ENCODE measurements at regions not wholly inside any gene's neighbourhood (a gene's known extent, or its start where the extent isn't known, plus 50 kb on each side); places are given as distances from the start of the nearest gene placed in this dataset.
A peak's percentile ranks its signal among the peaks of the same experiment; 100 is the strongest.

GRCh38 chr12:126191031-126191891 is 1126.0 kb downstream of the AACS start:
- ChIA-PET POLR2A (no interaction called here), CTCF (no interaction called here)
- peaks cover under 1% of the 10 kb centered on the region for H3K9me3 Mint-ChIP-seq
- H3K36me3 Mint-ChIP-seq (ENCODE audit: low read depth): no peaks in the 10 kb centered on the region
- no peak for TF ChIP-seq CTCF (IDR thresholded peaks at IDR 0.05)
- intact Hi-C loops (cut with micrococcal nuclease): no loop called here
- no peak for ATAC-seq (ENCODE audit: low read depth)
- DNase-seq: no peak
- no peak overlapping the region for H3K27ac Mint-ChIP-seq
- peaks cover 2% of the 10 kb centered on the region for H3K27me3 Mint-ChIP-seq
- peak overlapping the region; percentile 48 for H3K4me3 Mint-ChIP-seq
- peaks cover 3% of the 10 kb centered on the region for H3K4me1 Mint-ChIP-seq

DNA sequence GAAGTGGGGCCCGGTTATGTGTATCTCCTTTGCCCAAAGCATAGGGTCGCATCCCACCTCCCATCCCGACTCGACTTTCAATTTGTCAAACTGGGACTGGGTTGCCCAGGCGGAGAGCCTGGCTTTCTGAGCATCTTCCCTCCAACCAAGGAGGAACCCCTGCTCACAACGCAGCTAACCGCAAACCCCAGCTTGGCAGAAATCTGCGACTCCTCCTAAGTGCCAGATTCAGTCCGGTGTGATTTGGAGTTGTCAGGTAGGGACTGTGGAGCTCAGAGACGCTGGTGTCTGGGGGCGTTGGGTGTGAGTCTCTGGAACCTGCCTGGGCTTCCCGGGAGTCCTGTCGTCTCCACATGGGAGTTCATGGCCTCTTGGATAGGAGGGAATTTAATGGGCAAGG is 1126.7 kb downstream of the AACS start:
- CTCF ChIA-PET: no interaction called here
- no peak overlapping the region for H3K4me3 Mint-ChIP-seq

GRCh38 chr12:126193190-126193589 is 1128.0 kb downstream of the AACS start:
- peaks cover 2% of the 10 kb centered on the region for H3K27me3 Mint-ChIP-seq
- intact Hi-C loops (cut with micrococcal nuclease): no loop called here
- no peak for TF ChIP-seq CTCF (IDR thresholded peaks at IDR 0.05)
- ChIA-PET POLR2A (no interaction called here), CTCF (no interaction called here)
- no peak overlapping the region for H3K27ac Mint-ChIP-seq
- DNase-seq (no peak), ATAC-seq (ENCODE audit: low read depth) (no peak)
- H3K4me3 Mint-ChIP-seq: no peak overlapping the region
- H3K36me3 Mint-ChIP-seq (ENCODE audit: low read depth): no peaks in the 10 kb centered on the region
- peaks cover 5% of the 10 kb centered on the region for H3K4me1 Mint-ChIP-seq
- H3K9me3 Mint-ChIP-seq: peaks cover 4% of the 10 kb centered on the region

More for the DNA sequence above, 1126.7 kb downstream of the AACS start:
- Mint-ChIP-seq H3K4me1 (peaks cover 5% of the 10 kb centered on the region), H3K27me3 (peaks cover 2% of the 10 kb centered on the region), H3K36me3 (ENCODE audit: low read depth) (no peaks in the 10 kb centered on the region), H3K9me3 (peaks cover 4% of the 10 kb centered on the region), H3K27ac (no peak overlapping the region)
- DNase-seq: no peak
- POLR2A ChIA-PET: no interaction called here
- ATAC-seq (ENCODE audit: low read depth): no peak
- no peak for TF ChIP-seq CTCF (IDR thresholded peaks at IDR 0.05)
- intact Hi-C loops (cut with micrococcal nuclease): no loop called here

GRCh38 chr12:126196263-126196662 is 1131.0 kb downstream of the AACS start:
- POLR2A ChIA-PET: no interaction called here
- intact Hi-C loops (cut with micrococcal nuclease): no loop called here
- H3K9me3 Mint-ChIP-seq: peaks cover 4% of the 10 kb centered on the region
- CTCF ChIA-PET: no interaction called here
- H3K27ac Mint-ChIP-seq: no peak overlapping the region
- no peaks in the 10 kb centered on the region for H3K36me3 Mint-ChIP-seq (ENCODE audit: low read depth)
- ATAC-seq (ENCODE audit: low read depth) (no peak), DNase-seq (no peak)
- no peak for TF ChIP-seq CTCF (IDR thresholded peaks at IDR 0.05)
- peaks cover 5% of the 10 kb centered on the region for H3K4me1 Mint-ChIP-seq
- no peaks in the 10 kb centered on the region for H3K27me3 Mint-ChIP-seq
- no peak overlapping the region for H3K4me3 Mint-ChIP-seq

- TF ChIP-seq CTCF (IDR thresholded peaks at IDR 0.05): no peak
- no peak for DNase-seq
- H3K4me1 Mint-ChIP-seq: peaks cover 5% of the 10 kb centered on the region
- intact Hi-C loops (cut with micrococcal nuclease): no loop called here
- H3K9me3 Mint-ChIP-seq: peaks cover 7% of the 10 kb centered on the region
- no peak for ATAC-seq (ENCODE audit: low read depth)
- H3K4me3 Mint-ChIP-seq: no peak overlapping the region
- H3K36me3 Mint-ChIP-seq (ENCODE audit: low read depth): no peaks in the 10 kb centered on the region
- ChIA-PET POLR2A (no interaction called here), CTCF (no interaction called here)
- H3K27me3 Mint-ChIP-seq: no peaks in the 10 kb centered on the region
- H3K27ac Mint-ChIP-seq: no peak overlapping the region
These were observed 1133.3 kb downstream of the AACS start for GRCh38 chr12:126198516-126198915.

Data from activated B cell treated with CpG ODN at 0.5 μM for 24 hours (primary cell).